H9 (cell line): ENCODE measurements at regions not wholly inside any gene's neighbourhood (a gene's known extent, or its start where the extent isn't known, plus 50 kb on each side); places are given as distances from the start of the nearest gene placed in this dataset.

ENCODE experiments used
- DNase-seq: peaks from one replicate; pipeline ENCODE4 v3.0.0-alpha.2; 2017
- H2AFZ ChIP-seq: one replicate; pipeline ENCODE4 v1.6.1; 2013; ENCODE audit warnings: mild to moderate bottlenecking, low read length, control low read depth, moderate library complexity
- H2AK5ac ChIP-seq: 2 replicates; pipeline ENCODE4 v1.6.1; 2013; ENCODE audit warnings: low read length, control low read depth, mixed read lengths; ENCODE audit not compliant: insufficient read length
- H2BK120ac ChIP-seq: one replicate; pipeline ENCODE4 v1.6.1; 2013; ENCODE audit warnings: low read depth, mild to moderate bottlenecking, low read length, control low read depth, inconsistent platforms; ENCODE audit not compliant: poor library complexity, severe bottlenecking
- H2BK12ac ChIP-seq: 2 replicates; pipeline ENCODE4 v1.6.1; 2013; ENCODE audit warnings: low read length, control low read depth, mixed read lengths, low read depth; ENCODE audit not compliant: insufficient read length
- H2BK15ac ChIP-seq: 2 replicates; pipeline ENCODE4 v1.6.1; 2013; ENCODE audit warnings: low read depth, low read length, control low read depth
- H2BK20ac ChIP-seq: one replicate; pipeline ENCODE4 v1.6.1; 2013; ENCODE audit warnings: low read depth, mild to moderate bottlenecking, low read length, control low read depth, inconsistent platforms; ENCODE audit not compliant: poor library complexity, severe bottlenecking
- H2BK5ac ChIP-seq: 2 replicates; pipeline ENCODE4 v1.6.1; 2013; ENCODE audit warnings: low read length, control low read depth, mixed read lengths; ENCODE audit not compliant: insufficient read length
- H3K14ac ChIP-seq: 2 replicates; pipeline ENCODE4 v1.6.1; 2013; ENCODE audit warnings: low read length, control low read depth; ENCODE audit not compliant: insufficient read depth
- H3K18ac ChIP-seq: 2 replicates; pipeline ENCODE4 v1.6.1; 2013; ENCODE audit warnings: low read depth, mild to moderate bottlenecking, mixed read lengths, low read length, control low read depth; ENCODE audit not compliant: insufficient read length
- H3K23ac ChIP-seq: 2 replicates; pipeline ENCODE4 v1.6.1; 2013; ENCODE audit warnings: low read length, control low read depth, mixed read lengths, low read depth; ENCODE audit not compliant: insufficient read length
- H3K23me2 ChIP-seq: 2 replicates; pipeline ENCODE4 v1.6.1; 2013; ENCODE audit warnings: low read depth, mild to moderate bottlenecking, mixed read lengths, low read length, control low read depth; ENCODE audit not compliant: insufficient read length, poor library complexity, severe bottlenecking
- H3K27ac ChIP-seq: 2 replicates; pipeline ENCODE4 v1.5.1; 2013; ENCODE audit warnings: low read length, control low read depth, mixed read lengths, low read depth; ENCODE audit not compliant: insufficient read length
- H3K27me3 ChIP-seq: 2 replicates; pipeline ENCODE4 v1.6.1; 2013; ENCODE audit warnings: low read length, control low read depth, inconsistent platforms; ENCODE audit not compliant: insufficient read depth
- H3K4ac ChIP-seq: 2 replicates; pipeline ENCODE4 v1.6.1; 2013; ENCODE audit warnings: low read depth, mild to moderate bottlenecking, control low read depth, inconsistent platforms, low read length, moderate library complexity
- H3K4me1 ChIP-seq: 2 replicates; pipeline ENCODE4 v1.6.1; 2013; ENCODE audit warnings: low read length, control low read depth, inconsistent platforms; ENCODE audit not compliant: insufficient read depth
- H3K4me2 ChIP-seq: 2 replicates; pipeline ENCODE4 v1.6.1; 2013; ENCODE audit warnings: low read length, control low read depth, mixed read lengths; ENCODE audit not compliant: insufficient read length, insufficient read depth
- H3K56ac ChIP-seq: 2 replicates; pipeline ENCODE4 v1.6.1; 2013; ENCODE audit warnings: low read depth, mild to moderate bottlenecking, mixed read lengths, low read length, control low read depth; ENCODE audit not compliant: insufficient read length
- H3K79me1 ChIP-seq: 2 replicates; pipeline ENCODE4 v1.6.1; 2013; ENCODE audit warnings: low read depth, mild to moderate bottlenecking, moderate library complexity, low read length, control low read depth, inconsistent platforms; ENCODE audit not compliant: insufficient read depth, poor library complexity, severe bottlenecking
- H3K79me2 ChIP-seq: 2 replicates; pipeline ENCODE4 v1.6.1; 2013; ENCODE audit warnings: low read length, control low read depth, inconsistent platforms; ENCODE audit not compliant: insufficient read depth
- H3K9ac ChIP-seq: 2 replicates; pipeline ENCODE4 v1.6.1; 2013; ENCODE audit warnings: low read length, control low read depth, mixed read lengths; ENCODE audit not compliant: insufficient read length; ENCODE audit errors: extremely low read depth
- H3K9me3 ChIP-seq: one replicate; pipeline ENCODE4 v1.6.1; 2013; ENCODE audit warnings: low read depth, low read length, inconsistent platforms; ENCODE audit not compliant: control insufficient read depth
- H3T11ph ChIP-seq: one replicate; pipeline ENCODE4 v1.6.1; 2013; ENCODE audit warnings: mild to moderate bottlenecking, low read length, control low read depth, inconsistent platforms
- H4K20me1 ChIP-seq: one replicate; pipeline ENCODE4 v1.6.1; 2013; ENCODE audit not compliant: control insufficient read depth, insufficient read length, insufficient read depth
- H4K5ac ChIP-seq: 2 replicates; pipeline ENCODE4 v1.6.1; 2013; ENCODE audit warnings: low read depth, mild to moderate bottlenecking, mixed read lengths, low read length, control low read depth; ENCODE audit not compliant: insufficient read length
- H4K8ac ChIP-seq: replicated peaks from 2 replicates; pipeline ENCODE4 v1.6.1; 2013; ENCODE audit warnings: low read length, control low read depth, mixed read lengths, low read depth; ENCODE audit not compliant: insufficient read length
- H4K91ac ChIP-seq: 2 replicates; pipeline ENCODE4 v1.6.1; 2013; ENCODE audit warnings: low read depth, mild to moderate bottlenecking, moderate library complexity, mixed read lengths, low read length, control low read depth; ENCODE audit not compliant: insufficient read length
- H3K27ac Mint-ChIP-seq, 3 experiments: 2 replicates in 2 of 3; 3 replicates in 1 of 3; pipeline ENCODE4 v1.8.0; 2020 to 2021; ENCODE audit warnings: mixed read lengths in 3 of 3, mild to moderate bottlenecking in 1 of 3, moderate library complexity in 1 of 3
- H3K27me3 Mint-ChIP-seq: 2 replicates; pipeline ENCODE4 v1.8.0; 2021; ENCODE audit warnings: low read depth, mild to moderate bottlenecking, moderate library complexity, mixed read lengths
- H3K36me3 Mint-ChIP-seq, 3 experiments: 2 replicates in 2 of 3; 3 replicates in 1 of 3; pipeline ENCODE4 v1.8.0; 2020 to 2021; ENCODE audit warnings: low read depth in 3 of 3, mixed read lengths in 3 of 3; ENCODE audit not compliant: insufficient read depth in 1 of 3
- H3K4me1 Mint-ChIP-seq, 2 experiments: 2 replicates each; pipeline ENCODE4 v1.8.0; 2020; ENCODE audit warnings: mixed read lengths in 2 of 2
- H3K4me3 Mint-ChIP-seq, 2 experiments: 2 replicates in 1 of 2; 3 replicates in 1 of 2; pipeline ENCODE4 v1.8.0; 2020 to 2021; ENCODE audit warnings: mild to moderate bottlenecking in 2 of 2, mixed read lengths in 2 of 2, moderate library complexity in 1 of 2
- H3K9me3 Mint-ChIP-seq, 2 experiments: 2 replicates in 1 of 2; 3 replicates in 1 of 2; pipeline ENCODE4 v1.8.0; 2020; ENCODE audit warnings: mild to moderate bottlenecking in 2 of 2, mixed read lengths in 2 of 2, moderate library complexity in 1 of 2
- CTCF ChIP-seq: fragments of 200-600 bp; sonication (generic); conservative IDR thresholded peaks from 3 replicates; pipeline ENCODE4 v1.8.0; 2021; ENCODE audit warnings: antibody characterized with exemption, mild to moderate bottlenecking
- WGBS: extraction: QIAGEN DNeasy Blood & Tissue Kit; methylation state at CpG from one replicate; pipeline ENCODE4 v1.1.7; 2013; ENCODE audit warnings: missing lambda C conversion rate, low lambda C conversion rate, mixed read lengths; ENCODE audit not compliant: insufficient read length; ENCODE audit errors: extremely low coverage; 5-methylcytosine and 5-hydroxymethylcytosine counted together

- H3K56ac ChIP-seq, result no peak overlapping the region
- H2BK20ac ChIP-seq, result no peak overlapping the region
- H3K9ac ChIP-seq, result no peak overlapping the region
- H4K8ac ChIP-seq, result no peak overlapping the region
- Mint-ChIP-seq H3K9me3 (peaks cover 10 to 12% of the 10 kb centered on the region in 2 experiments; a peak in 4 of 5 replicates), H3K27me3 (no peaks in the 10 kb centered on the region), H3K27ac (peak overlapping the region in 2 of 3 experiments; percentile 16 to 49; a peak in 3 of 7 replicates), H3K36me3 (peaks cover 9 to 26% (median 11%) of the 10 kb centered on the region in 3 experiments), H3K4me3 (no peak overlapping the region), H3K4me1 (peaks cover 19 to 29% of the 10 kb centered on the region in 2 experiments)
- H2BK15ac ChIP-seq, result no peak overlapping the region
- no peak overlapping the region for H2BK5ac ChIP-seq
- H3K27ac ChIP-seq, result no peak overlapping the region
- H3K79me1 ChIP-seq, result no peaks in the 10 kb centered on the region
- no peak overlapping the region for H2BK120ac ChIP-seq
- H3K9me3 ChIP-seq, result no peaks in the 10 kb centered on the region
- no CpG with 5 or more reads among the region's 4 CpGs for WGBS
- H3K4me2 ChIP-seq, result no peak overlapping the region
- peaks cover 3% of the 10 kb centered on the region; the same call in 1 of the 2 replicates for H3K4me1 ChIP-seq
- H3K27me3 ChIP-seq, result no peaks in the 10 kb centered on the region
- no peaks in the 10 kb centered on the region for H3K79me2 ChIP-seq
- no peak overlapping the region for H2AK5ac ChIP-seq
- no peak overlapping the region for H2AFZ ChIP-seq
- no peak overlapping the region for H3K23ac ChIP-seq
- no peak overlapping the region for H3T11ph ChIP-seq
- H4K91ac ChIP-seq, result no peak overlapping the region
- H3K14ac ChIP-seq, result no peak overlapping the region
- no peak overlapping the region for H3K4ac ChIP-seq
- H4K5ac ChIP-seq, result no peak overlapping the region
- no peaks in the 10 kb centered on the region for H3K23me2 ChIP-seq
- no peak overlapping the region for H2BK12ac ChIP-seq
- H4K20me1 ChIP-seq, result no peaks in the 10 kb centered on the region
- no peak for TF ChIP-seq CTCF
- no peak overlapping the region for H3K18ac ChIP-seq
- DNase-seq, result no peak
Measured at GRCh38 chr10:60678978-60679377, 99.3 kb upstream of the CDK1 start.
